CD4-positive, CD25-positive, alpha-beta regulatory T cell (primary cell): ENCODE measurements at regions not wholly inside any gene's neighbourhood (a gene's known extent, or its start where the extent isn't known, plus 50 kb on each side); places are given as distances from the start of the nearest gene placed in this dataset.
A peak's percentile ranks its signal among the peaks of the same experiment; 100 is the strongest.
"Not testable (repeated sequence)": the region's sequence is repeated elsewhere in the genome, so short reads cannot be mapped to it uniquely, and the experiment has no call there.

Source experiments
- ATAC-seq, 2 donors: fragments of 150-1000 bp; cut with Tn5 transposase; one replicate each; pipeline ENCODE4 v1.10.0; 2021; ENCODE audit warnings: low read depth in 2 of 2, moderate number of reproducible peaks in 2 of 2, moderate library complexity in 1 of 2
- DNase-seq, 3 donors: peaks; one replicate each; pipeline versions ENCODE4 v3.0.0 to v3.0.0-alpha.2; 2012 to 2022; ENCODE audit warnings: mixed read lengths in 1 of 3
- H3K27ac ChIP-seq: one replicate; pipeline ENCODE4 v1.7.0; 2013; ENCODE audit warnings: mild to moderate bottlenecking, low read length; ENCODE audit not compliant: insufficient read depth, poor library complexity, severe bottlenecking
- H3K27me3 ChIP-seq: one replicate; pipeline ENCODE4 v1.7.0; 2013; ENCODE audit warnings: low read length; ENCODE audit not compliant: control insufficient read depth, insufficient read depth
- H3K36me3 ChIP-seq: one replicate; pipeline ENCODE4 v1.7.0; 2013; ENCODE audit warnings: mild to moderate bottlenecking, low read length, moderate library complexity; ENCODE audit not compliant: control insufficient read depth, insufficient read depth
- H3K4me1 ChIP-seq: 2 replicates; pipeline ENCODE4 v1.7.0; 2013; ENCODE audit warnings: mild to moderate bottlenecking, low read length; ENCODE audit not compliant: insufficient read depth, control insufficient read depth, poor library complexity, severe bottlenecking
- H3K4me3 ChIP-seq: one replicate; pipeline ENCODE4 v1.7.0; 2013; ENCODE audit warnings: low read depth, mild to moderate bottlenecking, low read length, moderate library complexity
- H3K9me3 ChIP-seq, 2 experiments: 1 replicate in 1 of 2; 2 replicates in 1 of 2; pipeline ENCODE4 v1.7.0; 2013; ENCODE audit warnings: low read length in 2 of 2, mild to moderate bottlenecking in 1 of 2, moderate library complexity in 1 of 2; ENCODE audit not compliant: control insufficient read depth in 2 of 2
- H3K27ac Mint-ChIP-seq, 3 donors: one replicate each; pipeline ENCODE4 v1.8.0; 2020 to 2022; ENCODE audit warnings: mild to moderate bottlenecking in 3 of 3, mixed read lengths in 3 of 3, moderate library complexity in 2 of 3
- H3K27me3 Mint-ChIP-seq: one replicate; pipeline ENCODE4 v1.8.0; 2022; ENCODE audit warnings: mild to moderate bottlenecking, mixed read lengths
- H3K36me3 Mint-ChIP-seq: one replicate; pipeline ENCODE4 v1.8.0; 2020; ENCODE audit warnings: mixed read lengths
- H3K4me1 Mint-ChIP-seq, 4 donors: one replicate each; pipeline ENCODE4 v1.8.0; 2020 to 2022; ENCODE audit warnings: mixed read lengths in 4 of 4, mild to moderate bottlenecking in 1 of 4
- H3K4me3 Mint-ChIP-seq, 4 donors: one replicate each; pipeline ENCODE4 v1.8.0; 2020 to 2022; ENCODE audit warnings: mild to moderate bottlenecking in 4 of 4, mixed read lengths in 4 of 4, moderate library complexity in 3 of 4
- H3K9me3 Mint-ChIP-seq, 7 donors: one replicate each; pipeline ENCODE4 v1.8.0; 2020 to 2022; ENCODE audit warnings: mixed read lengths in 7 of 7, mild to moderate bottlenecking in 3 of 7, moderate library complexity in 2 of 7

DNA sequence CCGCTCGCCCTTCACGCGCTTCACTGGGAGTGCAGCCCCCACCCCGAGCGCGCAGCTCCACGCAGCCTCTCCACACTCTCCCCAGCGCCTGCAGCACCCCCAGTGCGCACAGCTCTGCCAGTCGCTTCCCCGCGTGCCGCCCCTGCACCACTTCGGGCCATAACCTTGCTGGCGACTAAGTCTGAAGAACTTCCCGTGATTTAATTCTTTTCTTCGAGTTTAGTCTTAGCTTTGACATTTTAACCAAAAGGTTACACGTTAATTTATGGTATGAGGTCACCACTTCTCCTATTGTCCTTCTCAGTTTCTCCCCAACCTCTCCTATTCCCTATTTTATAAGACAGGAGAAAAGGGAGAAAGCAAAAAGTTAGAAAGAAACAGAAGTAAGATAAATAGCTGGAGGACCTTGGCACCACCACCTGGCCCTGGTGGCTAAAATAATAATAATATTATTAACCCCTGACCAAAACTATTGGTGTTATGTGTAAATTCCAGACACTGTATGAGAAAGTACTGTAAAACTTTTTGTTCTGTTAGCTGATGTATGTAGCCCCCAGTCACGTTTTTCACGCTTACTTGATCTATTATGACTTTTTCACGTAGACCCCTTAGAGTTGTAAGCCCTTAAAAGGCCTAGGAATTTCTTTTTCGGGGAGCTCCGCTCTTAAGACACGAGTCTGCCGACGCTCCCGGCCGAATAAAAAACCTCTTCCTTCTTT lies 129.2 kb downstream of the KBTBD2 start:
- not testable (repeated sequence) for H3K36me3 Mint-ChIP-seq, H3K9me3 ChIP-seq, H3K27ac ChIP-seq, H3K9me3 Mint-ChIP-seq, DNase-seq, H3K4me1 ChIP-seq, H3K27ac Mint-ChIP-seq, H3K4me3 ChIP-seq, H3K36me3 ChIP-seq, ATAC-seq
- peak overlapping the region in 2 of 4 donors; percentile 10 to 22 for H3K4me3 Mint-ChIP-seq
- H3K4me1 Mint-ChIP-seq: peaks cover 0 to 14% (median 5%) of the 10 kb centered on the region in 4 donors
- H3K27me3 ChIP-seq: peaks cover 21% of the 10 kb centered on the region
- H3K27me3 Mint-ChIP-seq: peaks cover 72% of the 10 kb centered on the region

DNA sequence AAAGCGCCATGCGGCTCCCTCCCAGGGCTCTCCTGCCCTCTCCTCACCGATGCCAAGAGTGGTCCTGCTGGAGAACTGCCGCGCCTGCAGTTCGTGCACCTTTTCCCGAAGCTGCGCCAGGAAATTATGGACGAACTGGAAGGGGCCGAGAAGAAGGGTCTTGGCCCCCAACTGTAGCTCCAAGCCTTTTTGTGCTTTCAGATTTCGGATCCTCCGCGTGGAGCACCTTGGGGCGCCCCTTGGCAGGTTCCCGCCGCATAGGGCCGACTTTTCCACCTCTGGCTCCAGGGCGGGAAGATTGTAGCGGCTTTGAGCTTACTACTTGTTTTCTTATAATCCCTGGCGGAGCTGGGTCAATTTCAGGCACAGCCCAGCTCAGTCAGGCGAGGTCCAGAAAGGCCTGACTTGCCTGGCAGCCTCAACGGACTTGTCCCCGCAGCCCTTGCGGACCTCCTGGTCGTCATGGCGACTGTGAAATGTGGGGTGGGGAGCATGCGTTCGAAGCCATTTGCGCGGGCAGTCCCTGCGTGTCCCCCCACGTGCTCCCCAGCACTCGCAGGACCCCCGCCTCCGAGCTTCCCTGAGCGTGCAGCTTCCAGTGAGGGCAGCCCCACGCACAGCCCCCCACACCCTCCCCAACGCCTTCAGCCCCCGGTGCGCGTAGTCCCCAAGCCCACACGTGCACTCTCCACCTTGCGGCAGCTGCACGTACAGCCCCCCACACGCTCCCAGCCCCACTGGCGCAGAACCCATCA lies 129.9 kb downstream of the KBTBD2 start:
- no peak for DNase-seq
- H3K4me3 ChIP-seq: no peak overlapping the region
- H3K4me3 Mint-ChIP-seq: no peak overlapping the region
- peaks cover 21% of the 10 kb centered on the region for H3K27me3 ChIP-seq
- no peak for ATAC-seq
- no peaks in the 10 kb centered on the region for H3K9me3 ChIP-seq
- no peak overlapping the region for H3K27ac Mint-ChIP-seq
- no peaks in the 10 kb centered on the region for H3K36me3 ChIP-seq
- peaks cover 72% of the 10 kb centered on the region for H3K27me3 Mint-ChIP-seq
- H3K36me3 Mint-ChIP-seq: no peaks in the 10 kb centered on the region
- no peaks in the 10 kb centered on the region for H3K4me1 ChIP-seq
- peaks cover 0 to 14% (median 5%) of the 10 kb centered on the region in 4 donors for H3K4me1 Mint-ChIP-seq
- H3K9me3 Mint-ChIP-seq: peaks cover 0 to 4% (median 0%) of the 10 kb centered on the region in 7 donors
- H3K27ac ChIP-seq: no peak overlapping the region

DNA sequence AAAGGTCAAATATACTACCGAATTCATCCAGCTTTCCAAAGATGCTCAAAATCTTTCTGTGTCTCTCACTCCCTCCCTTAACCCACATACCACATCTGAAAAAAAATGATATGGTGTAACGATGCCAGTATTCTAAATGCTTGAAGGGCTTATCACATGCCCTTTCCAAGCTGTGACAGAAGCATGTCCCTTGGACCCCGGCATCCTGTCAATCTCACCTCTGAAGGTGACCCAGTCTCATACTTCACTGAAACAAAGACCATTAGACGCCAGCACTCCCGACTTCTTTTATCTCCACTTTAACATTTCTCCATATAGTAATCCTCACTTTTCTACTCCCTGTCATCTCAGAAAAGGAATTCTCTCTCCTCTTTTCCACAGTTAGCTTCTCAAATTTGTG lies 130.8 kb downstream of the KBTBD2 start:
- ATAC-seq, H3K4me1 ChIP-seq, H3K36me3 Mint-ChIP-seq, H3K27ac Mint-ChIP-seq, H3K27ac ChIP-seq, DNase-seq, H3K4me3 ChIP-seq, H3K36me3 ChIP-seq, H3K9me3 Mint-ChIP-seq, H3K9me3 ChIP-seq: not testable (repeated sequence)
- peaks cover 0 to 14% (median 5%) of the 10 kb centered on the region in 4 donors for H3K4me1 Mint-ChIP-seq
- H3K27me3 ChIP-seq: peaks cover 21% of the 10 kb centered on the region
- H3K4me3 Mint-ChIP-seq: peak overlapping the region in 1 of 4 donors; percentile 16
- peaks cover 77% of the 10 kb centered on the region for H3K27me3 Mint-ChIP-seq

- not testable (repeated sequence) for H3K9me3 Mint-ChIP-seq, H3K9me3 ChIP-seq, H3K27ac ChIP-seq, ATAC-seq, H3K4me1 ChIP-seq, H3K27ac Mint-ChIP-seq, H3K36me3 ChIP-seq, H3K4me3 ChIP-seq, H3K36me3 Mint-ChIP-seq, DNase-seq, H3K4me3 Mint-ChIP-seq
- H3K4me1 Mint-ChIP-seq: peaks cover 0 to 14% (median 5%) of the 10 kb centered on the region in 4 donors
- H3K27me3 Mint-ChIP-seq: peaks cover 69% of the 10 kb centered on the region
- H3K27me3 ChIP-seq: peaks cover 19% of the 10 kb centered on the region
These were observed 131.7 kb downstream of the KBTBD2 start for GRCh38 chr7:32759859-32760258.

- not testable (repeated sequence) for H3K4me1 ChIP-seq, H3K4me3 Mint-ChIP-seq, H3K9me3 ChIP-seq, DNase-seq, ATAC-seq, H3K27me3 ChIP-seq, H3K4me1 Mint-ChIP-seq, H3K9me3 Mint-ChIP-seq, H3K36me3 Mint-ChIP-seq, H3K36me3 ChIP-seq, H3K27ac Mint-ChIP-seq, H3K27ac ChIP-seq, H3K4me3 ChIP-seq
- peaks cover 26% of the 10 kb centered on the region for H3K27me3 Mint-ChIP-seq
These were observed 137.7 kb downstream of the KBTBD2 start for GRCh38 chr7:32753872-32754271.

DNA sequence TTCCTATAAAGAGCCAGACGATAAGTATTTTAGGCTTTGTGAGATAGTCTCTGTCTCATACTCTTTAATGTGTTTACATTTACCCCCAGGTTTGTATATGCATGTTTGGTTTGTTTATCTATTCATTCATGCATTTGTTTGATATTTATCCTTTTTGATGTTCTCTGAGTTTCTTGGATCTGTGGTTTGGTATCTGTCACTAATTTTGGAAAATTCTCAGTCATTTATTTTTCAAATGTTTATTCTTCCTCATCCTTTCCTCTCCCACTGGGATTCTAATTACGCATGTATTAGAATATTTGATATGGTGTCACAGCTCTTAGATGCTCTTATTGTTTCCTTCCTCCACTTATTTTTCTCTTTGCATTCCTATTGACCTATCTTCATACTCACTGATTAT lies 143.2 kb downstream of the KBTBD2 start:
- not testable (repeated sequence) for H3K4me1 Mint-ChIP-seq, H3K4me3 ChIP-seq, H3K27ac ChIP-seq, ATAC-seq, H3K4me3 Mint-ChIP-seq, H3K36me3 Mint-ChIP-seq, H3K27me3 ChIP-seq, DNase-seq, H3K9me3 ChIP-seq, H3K27ac Mint-ChIP-seq, H3K9me3 Mint-ChIP-seq, H3K4me1 ChIP-seq, H3K36me3 ChIP-seq
- H3K27me3 Mint-ChIP-seq: peaks cover 27% of the 10 kb centered on the region

GRCh38 chr7:32747443-32748148 lies 144.0 kb downstream of the KBTBD2 start:
- H3K9me3 ChIP-seq, H3K27ac ChIP-seq, H3K4me3 ChIP-seq, H3K9me3 Mint-ChIP-seq, H3K4me1 Mint-ChIP-seq, ATAC-seq, DNase-seq, H3K36me3 Mint-ChIP-seq, H3K4me3 Mint-ChIP-seq, H3K36me3 ChIP-seq, H3K27ac Mint-ChIP-seq, H3K4me1 ChIP-seq, H3K27me3 ChIP-seq: not testable (repeated sequence)
- H3K27me3 Mint-ChIP-seq: peaks cover 27% of the 10 kb centered on the region
